Calu3 (cell line): ENCODE measurements at regions not wholly inside any gene's neighbourhood (a gene's known extent, or its start where the extent isn't known, plus 50 kb on each side); places are given as distances from the start of the nearest gene placed in this dataset.

ENCODE experiments used
- BruUV-seq: library from RNA; stranded (reverse); fragments of 400-500 nt; replicated peaks from 2 replicates; lab custom pipeline; 2021; lab: Mats Ljungman, UMichigan
- CTCF ChIA-PET: fragments of 300-600 bp; sonication (Branson Sonifier 250); formaldehyde crosslinking; loops from one replicate; lab custom pipeline; 2022; ENCODE audit warnings: antibody characterized with exemption; lab: Charles Lee
- DNase-seq: peaks from one replicate; pipeline ENCODE4 v3.0.0; 2022
- H3K27ac Mint-ChIP-seq: one replicate; pipeline ENCODE4 v1.8.0; 2022; ENCODE audit warnings: mixed read lengths; ENCODE audit not compliant: unreplicated experiment
- H3K27me3 Mint-ChIP-seq: one replicate; pipeline ENCODE4 v1.8.0; 2022; ENCODE audit warnings: mixed read lengths; ENCODE audit not compliant: unreplicated experiment
- H3K36me3 Mint-ChIP-seq: one replicate; pipeline ENCODE4 v1.8.0; 2022; ENCODE audit warnings: mild to moderate bottlenecking, moderate library complexity, mixed read lengths; ENCODE audit not compliant: insufficient read depth, unreplicated experiment
- H3K4me1 Mint-ChIP-seq: one replicate; pipeline ENCODE4 v1.8.0; 2022; ENCODE audit warnings: mild to moderate bottlenecking, low read depth, mixed read lengths; ENCODE audit not compliant: unreplicated experiment
- H3K4me3 Mint-ChIP-seq: one replicate; pipeline ENCODE4 v1.8.0; 2022; ENCODE audit warnings: mild to moderate bottlenecking, low read depth, moderate library complexity, mixed read lengths; ENCODE audit not compliant: unreplicated experiment
- H3K9me3 Mint-ChIP-seq: one replicate; pipeline ENCODE4 v1.8.0; 2022; ENCODE audit warnings: low read depth, mixed read lengths; ENCODE audit not compliant: unreplicated experiment
- CTCF ChIP-seq: fragments of 200-600 bp; IDR thresholded peaks from one replicate; pipeline ENCODE4 v1.8.0; 2022; ENCODE audit warnings: antibody characterized with exemption; ENCODE audit not compliant: unreplicated experiment
- intact Hi-C: fragments of 100-400 bp; cut with micrococcal nuclease; formaldehyde crosslinking; loops from one replicate; pipeline ENCODE4 v1.10.0; 2022; ENCODE audit not compliant: unreplicated experiment

- DNase-seq: no peak
- CTCF ChIA-PET: no interaction called here
- BruUV-seq: no TSS peak
These were observed 412.9 kb upstream of the CCNH start for GRCh38 chr5:87825583-87825982.

GRCh38 chr5:87807783-87808182 is 395.1 kb upstream of the CCNH start:
- no peaks in the 10 kb centered on the region for H3K4me1 Mint-ChIP-seq
- no peak for TF ChIP-seq CTCF
- H3K27ac Mint-ChIP-seq: no peak overlapping the region
- H3K9me3 Mint-ChIP-seq: peaks cover 5% of the 10 kb centered on the region
- H3K4me3 Mint-ChIP-seq: no peak overlapping the region
- CTCF ChIA-PET: no interaction called here
- no peaks in the 10 kb centered on the region for H3K27me3 Mint-ChIP-seq
- intact Hi-C loops: no loop called here
- BruUV-seq: no TSS peak
- DNase-seq: no peak
- H3K36me3 Mint-ChIP-seq: no peaks in the 10 kb centered on the region

More at GRCh38 chr5:87825583-87825982, 412.9 kb upstream of the CCNH start:
- H3K27me3 Mint-ChIP-seq: no peaks in the 10 kb centered on the region
- no peak overlapping the region for H3K4me3 Mint-ChIP-seq
- H3K9me3 Mint-ChIP-seq: no peaks in the 10 kb centered on the region
- no peak for TF ChIP-seq CTCF
- intact Hi-C loops: no loop called here
- no peaks in the 10 kb centered on the region for H3K36me3 Mint-ChIP-seq
- peaks cover 16% of the 10 kb centered on the region for H3K4me1 Mint-ChIP-seq
- no peak overlapping the region for H3K27ac Mint-ChIP-seq

- Mint-ChIP-seq H3K27me3 (no peaks in the 10 kb centered on the region), H3K4me1 (no peaks in the 10 kb centered on the region), H3K27ac (no peak overlapping the region), H3K9me3 (peaks cover 2% of the 10 kb centered on the region), H3K36me3 (no peaks in the 10 kb centered on the region), H3K4me3 (no peak overlapping the region)
- CTCF ChIA-PET: no interaction called here
- DNase-seq: no peak
- intact Hi-C loops: no loop called here
- BruUV-seq: no TSS peak
- no peak for TF ChIP-seq CTCF
These were observed 390.6 kb upstream of the CCNH start for GRCh38 chr5:87803352-87803751.

GRCh38 chr5:87791869-87792268 is 379.1 kb upstream of the CCNH start:
- H3K4me1 Mint-ChIP-seq: no peaks in the 10 kb centered on the region
- DNase-seq: no peak
- no peak overlapping the region for H3K4me3 Mint-ChIP-seq
- H3K27me3 Mint-ChIP-seq: no peaks in the 10 kb centered on the region
- no TSS peak for BruUV-seq
- H3K9me3 Mint-ChIP-seq: no peaks in the 10 kb centered on the region
- no peak for TF ChIP-seq CTCF
- CTCF ChIA-PET: no interaction called here
- no peaks in the 10 kb centered on the region for H3K36me3 Mint-ChIP-seq
- H3K27ac Mint-ChIP-seq: no peak overlapping the region
- intact Hi-C loops: no loop called here
